CD4-positive, alpha-beta T cell treated with Interleukin-15 for 4 hours (primary cell): ENCODE measurements at regions not wholly inside any gene's neighbourhood (a gene's known extent, or its start where the extent isn't known, plus 50 kb on each side); places are given as distances from the start of the nearest gene placed in this dataset.
"Not testable (repeated sequence)": the region's sequence is repeated elsewhere in the genome, so short reads cannot be mapped to it uniquely, and the experiment has no call there.

ENCODE experiments used
- DNase-seq: peaks from one replicate; pipeline ENCODE4 v3.0.0-alpha.2; 2020; ENCODE audit warnings: low spot score

DNA sequence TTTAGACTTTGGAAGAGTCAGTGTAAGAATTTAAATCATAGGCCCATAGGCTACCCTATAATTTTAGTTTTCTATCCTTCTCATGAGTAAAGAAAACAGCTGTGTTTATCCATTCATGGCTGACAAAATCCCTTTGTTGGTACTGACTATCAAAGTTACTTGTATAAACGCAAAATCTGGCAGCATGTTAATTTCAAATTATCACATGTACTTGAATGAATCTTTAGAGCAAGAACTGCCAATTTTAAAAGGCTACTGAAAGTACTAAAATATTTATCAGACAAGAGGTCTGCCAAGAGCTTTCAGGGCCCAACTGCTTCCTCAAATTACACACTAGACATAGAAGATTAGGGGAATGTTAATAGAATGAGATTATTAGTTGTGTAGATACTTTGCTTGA, 66.6 kb downstream of the MYL12B start:
- no peak for DNase-seq

DNA sequence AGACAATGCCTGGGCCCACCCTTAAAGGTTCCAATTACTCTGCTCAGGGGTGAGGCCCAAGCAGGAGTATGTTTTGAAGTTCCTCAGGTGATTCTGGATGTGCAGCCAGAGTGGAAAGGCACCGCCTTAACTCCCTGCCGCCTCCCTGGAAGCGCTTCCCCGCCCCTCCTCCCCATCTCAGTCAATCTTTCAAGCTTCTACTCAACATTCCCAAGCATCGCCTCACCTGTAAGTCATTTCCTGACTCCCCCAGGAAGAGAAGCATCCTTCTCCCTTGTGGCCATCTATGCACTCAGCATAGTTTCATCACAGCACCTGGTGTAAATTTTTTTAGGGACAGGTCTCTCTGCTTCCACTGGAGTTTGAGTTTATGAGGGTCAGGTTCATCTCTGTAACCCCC, 67.5 kb downstream of the MYL12B start:
- DNase-seq, result no peak

DNA sequence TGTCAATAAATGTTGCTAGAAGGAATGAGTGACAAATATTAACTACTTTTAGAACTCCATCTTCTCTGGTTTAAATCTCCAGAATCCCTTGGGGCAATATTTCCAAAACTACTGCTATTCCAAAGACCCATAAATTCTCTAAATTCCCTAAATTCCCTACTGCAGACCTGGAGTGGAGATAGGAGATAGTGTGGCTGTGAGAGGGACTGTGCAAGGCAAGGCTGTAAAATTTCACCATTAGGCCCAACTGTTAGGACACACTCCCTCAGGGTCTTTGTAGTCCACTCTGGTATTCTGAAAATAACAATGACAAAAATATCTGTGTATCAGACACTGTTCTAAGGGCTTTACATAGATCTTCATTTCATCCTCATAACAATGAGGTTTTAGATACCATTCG, 67.9 kb downstream of the MYL12B start:
- DNase-seq, result no peak

DNA sequence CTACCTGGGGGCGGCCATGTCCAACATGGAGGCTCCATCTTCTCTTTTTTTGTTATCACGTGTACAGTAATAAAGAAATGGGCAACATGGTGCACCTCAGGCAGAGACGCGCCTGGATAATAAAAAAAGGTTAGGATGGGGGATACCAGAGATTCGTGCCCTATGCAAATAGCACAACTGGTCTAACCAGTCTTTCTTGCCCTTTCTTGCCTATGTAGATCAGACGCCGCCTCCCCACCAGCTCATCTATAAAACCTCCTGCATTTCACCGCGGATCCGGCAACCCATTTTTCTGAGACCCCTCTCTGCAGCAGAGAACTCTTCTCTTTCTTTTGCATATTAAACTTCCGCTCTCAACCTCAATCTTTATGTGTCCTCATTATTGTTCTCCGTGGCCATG, 68.7 kb downstream of the MYL12B start:
- DNase-seq, result no peak

DNA sequence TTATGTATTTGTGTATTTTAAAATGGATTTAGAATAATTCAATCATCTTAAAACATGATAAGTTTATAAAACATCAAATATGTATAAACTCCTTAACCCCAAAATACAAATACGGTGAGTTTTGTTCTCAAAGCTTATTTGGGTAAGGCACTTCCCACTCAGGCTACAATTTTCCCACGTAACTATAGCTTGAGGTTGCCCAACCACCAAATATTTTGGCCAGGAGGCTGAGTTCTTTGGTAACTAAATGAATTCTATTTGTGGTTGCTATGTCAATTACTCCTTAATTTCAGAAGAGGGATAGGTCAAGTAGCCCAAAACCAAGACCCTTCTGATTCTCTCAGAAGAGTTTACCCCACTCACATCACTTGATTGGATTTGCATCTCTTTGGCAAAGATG, 70.4 kb downstream of the MYL12B start:
- DNase-seq, result no peak

DNA sequence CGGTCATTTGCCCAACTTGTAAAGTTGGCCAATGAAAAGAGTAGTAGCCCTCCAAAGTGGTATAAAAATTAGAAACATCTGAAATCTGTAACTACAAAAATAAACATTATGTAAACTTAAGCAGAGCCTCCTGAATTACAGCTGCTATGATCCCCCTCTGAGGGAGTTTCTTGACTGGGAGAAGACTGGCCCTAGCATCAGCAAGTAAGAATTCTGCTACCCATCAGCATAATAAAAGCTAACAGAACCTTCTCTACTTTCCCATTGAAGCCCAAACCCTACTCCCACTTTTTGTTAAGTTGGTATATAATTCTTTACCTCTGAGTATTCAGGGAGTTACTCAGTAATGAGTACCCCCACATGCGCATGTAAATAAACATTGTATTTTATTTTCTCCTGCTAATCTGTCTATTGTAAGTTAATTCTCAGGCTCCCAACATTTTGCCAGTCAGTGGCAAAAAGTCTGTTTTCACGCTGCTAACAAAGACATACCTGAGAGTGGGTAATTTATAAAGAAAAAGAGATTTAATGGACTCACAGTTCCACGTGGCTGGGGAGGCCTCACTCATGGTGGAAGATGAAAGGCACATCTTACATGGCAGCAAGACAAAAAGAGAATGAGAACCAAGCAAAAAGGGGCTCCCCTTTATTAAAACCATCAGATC, 71.3 kb downstream of the MYL12B start:
- no peak for DNase-seq

DNA sequence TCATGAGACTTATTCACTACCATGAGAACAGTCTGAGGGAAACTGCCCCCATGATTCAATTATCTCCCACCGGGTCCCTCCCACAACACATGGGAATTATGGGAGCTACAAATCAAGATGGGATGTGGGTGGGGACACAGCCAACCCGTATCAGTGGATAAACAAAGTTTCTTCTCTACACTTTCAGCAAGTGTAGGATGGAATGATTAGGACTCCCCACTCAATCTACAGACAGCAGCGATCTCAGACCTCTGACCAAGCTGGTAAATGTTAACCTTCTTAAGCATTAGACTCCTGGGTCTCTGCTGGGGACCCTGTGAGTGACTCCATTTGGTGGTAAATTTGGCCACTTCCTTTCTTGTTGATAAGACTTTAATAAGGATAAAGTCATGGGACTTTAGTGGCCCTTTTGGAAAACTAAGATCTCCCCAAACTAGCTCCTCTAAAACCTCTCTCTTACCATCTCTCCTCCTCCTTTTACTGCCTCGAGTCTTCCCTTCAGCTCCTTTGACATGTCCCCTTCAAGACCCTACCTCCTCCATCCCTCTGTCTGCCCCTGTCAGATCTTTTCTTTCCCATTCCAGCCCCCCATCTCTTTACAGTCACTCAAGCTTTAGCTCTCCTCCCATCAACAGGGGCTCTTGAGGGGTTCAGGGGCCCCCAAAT, 71.9 kb downstream of the MYL12B start:
- DNase-seq, result no peak

DNA sequence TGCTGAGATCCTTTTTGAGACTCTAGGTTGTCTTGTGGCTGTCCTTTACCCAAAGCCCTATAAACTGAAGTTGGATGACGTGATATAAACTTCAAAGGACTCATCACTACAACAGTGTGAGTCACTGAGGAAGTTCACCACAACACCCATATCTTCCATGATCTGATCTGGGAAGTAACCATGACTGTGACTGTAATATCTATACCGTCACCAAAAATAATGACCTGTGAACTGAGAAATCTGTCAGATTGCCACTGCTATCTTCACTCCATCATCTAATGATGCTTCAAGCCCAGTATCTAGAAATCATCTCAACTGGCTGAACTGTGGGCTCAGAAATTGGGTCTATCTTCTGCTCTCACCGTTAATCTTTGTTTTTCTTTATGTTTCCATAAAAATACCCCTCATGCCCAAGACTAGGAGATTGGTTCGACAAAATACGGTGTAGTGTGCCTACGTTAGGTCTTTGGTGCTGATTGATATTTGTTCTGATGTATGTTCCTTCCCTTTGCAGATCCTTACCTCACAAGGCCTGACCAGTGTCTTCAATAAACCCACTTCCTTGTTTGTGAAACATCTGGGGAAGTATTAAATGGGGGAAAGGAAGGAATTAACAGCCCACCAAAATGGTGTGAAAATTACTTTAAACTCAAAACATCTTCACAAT, 78.2 kb downstream of the MYL12B start:
- peak; percentile 12 for DNase-seq

DNA sequence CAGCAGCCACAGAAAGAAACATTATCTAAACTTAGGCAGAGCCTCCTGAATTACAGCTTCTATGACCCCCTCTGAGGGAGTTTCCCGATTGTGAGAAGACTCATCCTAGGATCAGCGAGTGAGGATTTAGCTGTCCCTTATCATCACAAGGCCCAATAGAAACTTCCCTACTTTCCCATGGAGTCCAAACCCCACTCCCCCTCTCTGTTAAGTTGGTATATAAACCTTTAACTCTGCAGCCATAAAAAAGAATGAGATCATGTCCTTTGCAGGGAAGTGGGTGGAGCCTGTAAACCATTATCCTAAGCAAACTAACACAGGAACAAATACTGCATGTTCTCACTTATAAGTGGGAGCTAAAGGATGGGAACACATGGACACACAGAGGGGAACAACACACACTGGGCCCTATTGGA, 78.8 kb downstream of the MYL12B start:
- DNase-seq, result no peak

DNA sequence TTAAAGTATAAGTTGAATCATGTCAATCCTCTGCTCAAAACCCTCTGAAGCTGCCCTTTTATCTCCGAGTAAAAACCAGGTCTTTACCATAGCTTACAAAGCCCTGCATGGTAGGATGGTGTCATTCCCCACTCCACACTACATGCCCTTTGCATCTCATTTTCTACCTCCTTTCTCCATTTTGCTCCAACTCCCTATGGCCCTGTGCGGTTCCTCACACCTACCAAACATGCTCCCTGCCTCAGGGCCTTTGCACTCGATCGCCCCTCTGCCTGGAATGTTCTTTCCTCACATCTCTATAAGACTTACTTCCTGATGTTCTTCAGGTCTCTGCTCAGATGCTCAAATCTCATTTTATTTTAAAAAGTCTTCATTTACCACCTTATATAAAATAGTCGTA, 80.7 kb downstream of the MYL12B start:
- DNase-seq, result no peak

DNA sequence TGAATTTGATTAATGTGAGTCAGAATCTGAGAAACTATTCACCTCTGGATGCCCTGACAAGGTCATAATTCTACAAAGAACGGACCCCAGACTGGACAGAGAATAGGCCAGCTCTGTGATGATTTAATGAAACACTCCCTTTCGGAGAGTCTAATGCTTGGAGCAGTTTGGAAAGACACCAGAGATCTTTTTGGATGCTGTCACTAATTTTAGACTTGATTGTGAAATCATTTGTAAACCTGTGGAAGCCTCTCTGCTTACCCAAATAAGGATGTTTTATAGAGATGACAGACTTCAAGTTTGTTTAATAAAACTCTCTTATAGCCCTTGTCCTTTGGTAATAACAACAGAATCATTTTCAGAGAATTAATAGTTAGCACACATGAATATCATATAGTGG, 83.5 kb downstream of the MYL12B start:
- no peak for DNase-seq

DNA sequence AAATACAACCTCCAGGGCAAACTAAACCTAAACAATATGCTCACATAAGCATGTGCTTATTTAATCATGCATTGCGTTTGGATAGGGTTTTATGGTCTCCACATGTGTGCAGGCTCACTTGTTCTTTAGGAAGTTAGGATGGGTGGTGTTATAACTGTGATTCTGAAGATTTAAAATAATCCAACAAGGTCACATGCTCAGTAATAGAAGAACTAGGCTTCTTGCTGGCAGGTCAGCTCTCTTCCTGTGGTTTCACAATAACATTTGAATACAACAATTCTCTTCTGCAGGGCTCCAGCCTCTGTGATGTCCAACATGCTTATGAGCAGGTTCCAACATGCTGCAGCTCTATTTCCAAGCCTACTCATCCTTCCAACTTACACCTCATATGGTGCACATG, 84.0 kb downstream of the MYL12B start:
- no peak for DNase-seq

DNA sequence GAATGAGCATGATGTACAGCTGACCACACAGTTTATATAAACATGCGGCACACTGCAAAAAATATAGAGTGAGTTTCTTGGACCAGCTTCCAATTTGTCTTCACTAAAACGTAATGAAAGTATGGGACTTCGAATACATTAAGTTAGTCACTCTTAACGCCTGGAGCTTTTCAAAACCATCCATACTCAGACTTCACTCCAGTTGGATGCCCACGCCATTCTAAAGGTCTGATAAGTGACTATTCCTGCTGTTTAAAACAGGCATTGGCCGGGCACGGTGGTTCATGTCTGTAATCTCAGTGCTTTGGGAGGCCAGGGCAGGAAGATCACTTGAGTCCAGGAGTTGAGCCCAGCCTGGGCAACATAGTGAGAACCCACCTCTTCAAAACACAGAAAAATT, 84.6 kb downstream of the MYL12B start:
- DNase-seq, result no peak

DNA sequence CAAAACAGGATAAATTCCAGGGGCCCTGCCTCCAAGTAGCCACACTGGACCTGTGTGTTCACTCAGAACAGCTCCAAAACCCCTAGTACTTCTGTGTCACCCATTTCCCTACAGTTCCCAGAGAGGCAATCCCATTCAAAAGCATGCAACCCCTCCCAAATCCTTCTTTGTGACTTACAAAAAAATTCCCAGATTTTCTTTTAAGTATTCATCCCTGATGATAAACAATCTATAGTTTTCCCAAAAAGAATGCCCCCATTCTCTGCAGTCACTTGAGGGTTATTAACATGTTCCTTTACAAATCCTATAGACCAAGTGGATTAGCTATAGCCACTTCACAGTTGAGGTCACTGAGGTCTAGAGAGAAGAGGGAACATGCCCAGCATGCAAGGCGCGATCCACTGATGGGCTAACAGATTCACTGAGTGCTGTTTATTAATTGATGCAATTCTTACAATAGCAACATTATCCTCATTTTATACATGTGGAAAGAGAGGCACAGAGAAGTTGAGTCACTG, 85.4 kb downstream of the MYL12B start:
- no peak for DNase-seq

DNA sequence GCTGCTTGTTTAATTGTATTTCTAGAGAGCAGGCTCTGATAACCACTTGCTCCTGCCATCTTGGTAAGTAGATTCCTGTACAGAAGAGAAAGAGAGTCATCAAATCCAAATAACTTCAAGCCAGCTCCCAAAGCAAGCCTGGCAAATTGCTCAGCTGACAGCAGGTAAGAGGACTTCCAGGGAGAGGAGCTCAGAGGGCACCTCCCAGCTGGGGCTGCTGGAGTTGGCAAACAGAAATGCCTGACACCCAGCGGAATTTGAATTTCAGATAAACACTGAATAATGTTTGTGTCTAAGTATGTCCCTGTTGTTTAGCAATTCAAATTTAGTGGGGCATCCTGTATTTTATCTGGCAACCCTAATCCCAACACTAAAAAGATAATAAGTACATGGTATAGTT, 86.2 kb downstream of the MYL12B start:
- DNase-seq, result no peak

DNA sequence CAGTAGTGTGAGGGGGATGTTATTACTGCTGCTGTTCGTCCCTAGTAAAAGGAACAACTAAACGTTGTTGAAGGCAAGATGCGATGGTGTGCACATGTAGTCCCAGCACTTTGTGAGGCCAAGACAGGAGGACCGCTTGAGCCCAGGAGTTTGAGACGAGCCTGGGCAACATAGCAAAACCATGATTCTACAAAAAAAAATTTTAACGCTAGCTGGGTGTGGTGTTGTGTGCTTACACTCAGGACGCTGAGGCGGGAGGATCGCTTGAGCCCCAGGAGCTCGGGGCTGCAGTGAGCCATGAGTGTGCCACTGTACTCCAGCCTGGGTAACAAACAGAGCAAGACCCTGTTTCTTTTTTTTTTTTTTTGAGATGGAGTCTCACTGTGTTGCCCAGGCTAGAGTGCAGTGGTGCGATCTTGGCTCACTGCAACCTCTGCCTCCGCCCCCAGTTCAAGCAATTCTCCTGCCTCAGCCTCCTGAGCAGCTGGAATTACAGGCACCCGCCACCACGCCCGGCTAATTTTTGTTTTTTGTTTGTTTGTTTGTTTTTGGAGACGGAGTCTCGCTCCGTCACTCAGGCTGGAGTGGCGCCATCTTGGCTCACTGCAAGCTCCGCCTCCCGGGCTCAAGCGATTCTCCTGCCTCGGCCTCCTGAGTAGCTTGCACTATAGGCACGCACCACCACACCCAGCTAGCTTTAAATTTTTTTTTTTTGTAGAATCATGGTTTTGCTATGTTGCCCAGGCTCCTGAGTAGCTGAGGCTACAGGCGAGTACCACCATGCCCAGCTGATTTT, 87.3 kb downstream of the MYL12B start:
- not testable (repeated sequence) for DNase-seq

DNA sequence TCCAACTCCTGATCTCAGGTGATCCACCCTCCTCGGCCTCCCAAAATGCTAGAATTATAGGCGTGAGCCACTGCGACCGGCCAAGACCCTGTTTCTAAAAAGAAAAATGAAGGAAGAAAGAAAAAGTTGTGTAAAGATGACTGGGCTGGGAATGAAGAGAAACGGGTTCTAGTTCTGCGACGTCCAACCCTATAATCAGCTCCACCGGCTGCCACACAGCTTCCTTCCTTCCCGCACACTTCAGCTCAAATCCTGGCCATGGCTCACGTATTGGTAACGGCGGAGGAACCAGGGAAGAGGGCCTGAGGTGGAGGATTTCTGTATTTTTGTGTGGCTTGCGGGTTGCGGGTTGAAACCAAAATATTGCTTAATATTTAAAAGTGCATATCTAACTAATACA, 88.1 kb downstream of the MYL12B start:
- no peak for DNase-seq

DNA sequence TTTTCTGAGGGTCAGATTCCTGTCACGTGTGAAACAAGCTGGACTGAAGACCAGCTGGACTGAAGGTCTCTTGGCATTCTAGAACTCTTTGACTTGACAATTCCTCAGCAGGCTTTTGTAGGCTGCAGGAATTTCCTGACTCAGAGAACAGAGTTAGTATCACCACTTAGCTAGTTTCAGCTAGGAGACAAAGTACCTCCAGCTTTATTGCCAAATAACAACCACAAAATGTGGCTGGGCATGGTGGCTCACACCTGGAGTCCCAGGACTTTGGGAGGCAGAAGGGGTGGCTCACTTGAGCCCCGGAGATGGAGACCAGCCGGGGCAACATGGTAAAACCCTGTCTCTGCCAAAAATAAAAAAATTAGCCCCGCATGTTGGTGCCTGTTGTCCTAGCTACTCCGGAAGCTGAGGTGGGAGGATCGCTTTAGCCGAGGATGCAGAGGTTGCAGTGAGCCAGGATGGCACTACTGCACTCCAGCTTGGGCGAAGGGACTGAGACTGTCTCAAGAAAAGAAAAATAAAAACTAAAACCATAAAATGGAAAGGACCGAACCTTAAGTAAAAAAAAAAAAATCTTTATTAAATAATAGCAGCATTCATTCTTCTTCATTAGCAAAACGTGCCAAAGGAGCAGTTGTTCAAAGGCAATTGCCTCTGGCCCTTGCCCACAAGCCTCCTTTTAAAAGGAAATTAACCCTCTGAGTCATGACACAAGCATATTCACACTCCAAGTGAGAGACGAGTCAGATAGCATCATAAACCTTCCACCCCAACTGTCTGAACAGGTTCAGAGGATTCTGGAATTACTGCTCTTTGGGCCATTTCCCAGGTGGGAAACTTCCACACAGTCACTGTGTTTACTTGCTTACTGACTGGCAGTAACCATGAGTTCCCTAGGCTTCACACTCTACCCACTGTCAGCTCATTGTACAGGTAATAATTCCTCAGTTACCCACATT, 88.9 kb downstream of the MYL12B start:
- DNase-seq, result no peak

DNA sequence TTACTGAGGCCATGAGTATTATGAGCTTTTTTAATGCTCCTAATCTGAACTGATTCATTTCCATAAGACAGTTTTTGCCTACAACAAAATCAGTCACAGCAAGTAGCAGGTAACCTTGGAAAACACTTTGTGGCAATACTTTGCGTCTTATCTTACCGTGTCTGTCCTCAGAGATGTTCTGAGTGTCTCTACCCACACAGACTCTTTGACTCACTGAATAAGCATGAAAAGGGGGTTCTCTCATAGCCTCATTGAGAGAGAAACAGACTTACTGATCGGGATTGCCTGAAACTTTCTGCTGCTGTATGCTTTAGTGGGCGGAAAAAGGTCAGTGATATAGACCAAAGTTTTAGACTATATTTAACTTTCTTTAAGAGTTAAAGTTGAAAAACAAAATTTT, 92.6 kb downstream of the MYL12B start:
- DNase-seq, result no peak

DNA sequence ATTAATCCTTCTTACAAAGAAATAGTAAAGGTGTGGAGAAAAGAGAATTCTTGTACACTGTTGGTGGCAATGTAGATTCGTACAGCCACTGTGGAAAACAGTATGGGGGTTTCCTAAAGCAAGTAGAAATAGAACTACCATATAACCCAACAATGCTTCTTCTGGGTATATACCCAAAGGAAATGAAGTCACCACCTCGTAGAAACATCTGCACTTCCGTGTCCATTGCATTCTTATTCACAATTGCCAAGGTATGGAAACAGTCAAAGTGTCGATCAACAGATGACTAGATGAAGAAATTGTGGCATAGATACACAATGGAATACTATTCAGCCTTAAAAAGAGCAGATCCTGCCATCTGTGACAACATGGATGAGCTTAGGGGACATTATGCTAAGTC, 93.4 kb upstream of the TGIF1 start:
- peak; percentile 18 for DNase-seq

DNA sequence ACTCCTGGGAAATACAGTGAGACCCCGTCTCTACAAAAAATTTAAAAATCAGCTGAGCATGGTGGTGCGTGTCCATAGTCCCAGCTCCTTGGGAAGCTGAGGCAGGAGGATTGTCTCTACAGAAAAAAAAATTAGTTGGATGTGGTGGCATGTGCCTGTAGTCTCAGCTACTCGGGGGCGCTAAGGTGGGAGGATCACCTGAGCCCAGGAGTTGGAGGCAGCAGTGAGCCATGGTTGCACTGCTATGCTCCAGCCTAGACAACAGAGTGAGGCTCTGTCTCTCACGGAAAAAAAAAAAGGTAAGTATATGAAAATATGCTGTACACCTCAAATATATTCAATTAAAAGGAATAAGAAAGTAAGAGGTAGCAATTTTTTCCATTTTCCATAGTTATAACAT, 92.5 kb upstream of the TGIF1 start:
- no peak for DNase-seq
